Dermis blood vessel endothelial cell (primary cell): ENCODE measurements at regions not wholly inside any gene's neighbourhood (a gene's known extent, or its start where the extent isn't known, plus 50 kb on each side); places are given as distances from the start of the nearest gene placed in this dataset.
"Not testable (repeated sequence)": the region's sequence is repeated elsewhere in the genome, so short reads cannot be mapped to it uniquely, and the experiment has no call there.

Experiments
- DNase-seq: peaks from one replicate; pipeline ENCODE4 v3.0.0; 2010

- no peak for DNase-seq
Observed at GRCh38 chr19:20385061-20385460, 180.5 kb downstream of the ZNF737 start.

- no peak for DNase-seq
Observed at GRCh38 chr19:20371911-20372310, 193.7 kb downstream of the ZNF737 start.

GRCh38 chr19:20371304-20371703 lies 194.3 kb downstream of the ZNF737 start:
- DNase-seq: not testable (repeated sequence)

DNA sequence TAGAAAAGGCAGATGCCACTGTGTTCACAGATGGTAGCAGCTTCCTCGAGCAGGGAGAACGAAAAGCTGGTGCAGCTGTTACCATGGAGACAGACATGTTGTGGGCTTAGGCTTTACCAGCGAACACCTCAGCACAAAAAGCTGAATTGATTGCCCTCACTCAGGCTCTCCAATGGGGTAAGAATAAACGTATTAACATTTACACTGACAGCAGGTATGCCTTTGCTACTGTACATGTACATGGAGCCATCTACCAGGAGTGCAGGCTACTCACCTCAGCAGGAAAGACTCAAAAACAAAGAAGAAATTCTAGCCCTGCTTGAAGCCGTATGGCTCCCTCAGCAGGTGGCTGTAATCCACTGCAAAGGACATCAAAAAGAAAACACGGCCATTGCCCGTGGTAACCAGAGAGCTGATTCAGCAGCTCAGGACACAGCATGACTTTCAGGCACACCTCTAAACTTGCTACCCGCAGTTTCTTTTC lies 197.7 kb downstream of the ZNF737 start:
- DNase-seq: no peak

DNA sequence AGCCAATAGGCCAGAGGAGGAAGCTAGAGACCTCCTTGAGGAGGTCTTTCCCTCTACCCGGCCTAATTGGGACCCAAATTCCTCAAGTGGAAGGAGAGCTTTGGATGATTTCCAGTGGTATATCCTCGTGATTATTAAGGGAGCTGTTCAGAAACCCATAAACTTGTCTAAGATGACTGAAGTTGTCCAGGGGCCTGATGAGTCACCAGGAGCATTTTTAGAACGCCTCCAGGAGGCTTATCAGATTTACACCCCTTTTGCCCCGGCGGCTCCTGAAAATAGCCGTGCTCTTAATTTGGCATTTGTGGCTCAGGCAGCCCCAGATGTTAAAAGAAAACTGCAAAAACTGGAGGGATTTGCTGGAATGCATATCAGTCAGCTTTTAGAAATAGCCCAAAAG lies 198.1 kb downstream of the ZNF486 start:
- DNase-seq: no peak

- DNase-seq: no peak
Observed at GRCh38 chr19:20359933-20360720, 193.1 kb downstream of the ZNF486 start.

DNA sequence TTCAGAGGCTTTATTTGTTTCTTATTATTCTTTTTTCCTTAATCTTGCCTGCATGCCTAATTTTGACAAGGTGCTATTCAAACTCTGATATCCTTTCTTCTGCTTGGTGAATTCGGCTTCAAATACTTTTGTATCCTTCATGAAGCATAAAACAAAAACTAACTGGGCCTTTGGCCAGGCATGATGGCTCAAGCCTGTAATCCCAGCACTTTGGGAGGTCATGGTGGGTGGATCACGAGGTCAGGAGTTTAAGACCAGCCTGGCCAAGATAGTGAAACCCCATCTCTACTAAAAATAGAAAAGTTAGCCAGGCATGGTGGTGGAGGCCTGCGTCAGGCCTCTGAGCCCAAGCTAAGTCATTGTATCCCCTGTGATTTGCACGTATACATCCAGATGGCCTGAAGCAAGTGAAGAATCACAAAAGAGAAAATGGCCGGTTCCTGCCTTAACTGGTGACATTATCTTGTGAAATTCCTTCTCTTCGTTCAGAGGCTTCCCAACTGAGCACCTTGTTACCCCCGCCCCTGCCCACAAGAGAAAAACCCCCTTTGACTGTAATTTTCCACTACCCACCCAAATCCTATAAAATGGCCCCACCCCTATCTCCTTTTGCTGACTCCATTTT lies 191.9 kb downstream of the ZNF486 start:
- DNase-seq: not testable (repeated sequence)

- DNase-seq: no peak
Observed at GRCh38 chr19:20357921-20358320, 190.9 kb downstream of the ZNF486 start.

DNA sequence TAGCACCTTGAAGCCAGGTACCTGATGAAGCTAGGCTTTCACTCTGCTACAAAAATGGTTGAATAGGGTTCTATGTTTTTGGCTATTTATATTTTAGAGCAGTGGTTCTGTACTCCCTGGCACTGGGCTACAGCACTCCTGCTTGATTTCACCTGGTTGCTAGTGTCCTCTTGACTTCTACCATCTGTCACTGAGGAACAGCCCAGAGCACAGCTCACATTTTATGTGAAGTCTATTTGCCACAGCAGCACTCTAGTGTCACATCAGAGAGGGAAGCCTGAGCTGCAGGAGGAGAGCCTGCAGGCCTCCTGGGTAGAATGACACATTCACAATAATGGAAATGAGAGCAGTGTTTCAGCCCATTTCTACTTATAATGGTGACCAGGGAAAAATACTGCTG lies 184.2 kb downstream of the ZNF486 start:
- DNase-seq: no peak

DNA sequence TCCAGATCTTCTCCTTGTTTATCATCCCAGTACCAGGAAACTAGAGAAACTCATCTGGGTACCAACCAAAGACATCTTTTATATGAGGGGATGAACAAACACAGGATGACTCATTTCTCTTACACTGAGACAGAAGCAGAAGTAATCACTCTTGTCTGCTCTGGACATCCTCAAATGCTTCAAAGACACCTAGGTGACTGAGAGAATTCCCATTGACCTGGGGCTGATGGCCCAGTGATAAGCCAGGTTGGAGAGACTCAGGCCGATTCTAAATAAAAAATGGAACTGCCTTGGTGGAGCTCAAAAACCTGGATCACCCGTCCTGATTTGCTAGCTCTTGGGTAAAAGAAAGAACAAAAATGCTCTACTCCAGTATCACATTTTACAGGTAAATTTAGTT lies 182.2 kb downstream of the ZNF486 start:
- DNase-seq: no peak

DNA sequence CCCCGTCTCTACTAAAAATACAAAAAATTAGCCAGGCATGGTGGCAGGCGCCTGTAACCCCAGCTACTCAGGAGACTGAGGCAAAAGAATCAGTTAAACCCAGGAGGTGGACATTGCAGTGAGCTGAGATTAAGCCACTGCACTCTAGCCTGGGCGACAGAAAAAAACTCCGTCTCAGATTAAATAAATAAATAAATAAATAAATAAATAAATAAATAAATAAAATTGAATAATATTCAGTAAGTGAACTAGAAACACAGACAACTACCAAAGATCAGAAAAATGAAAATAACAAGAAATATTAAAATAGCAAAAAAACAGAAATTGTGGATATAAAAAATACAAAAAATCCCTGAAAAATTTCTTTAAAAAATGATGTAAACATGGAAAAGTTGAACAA lies 172.4 kb downstream of the ZNF486 start:
- no peak for DNase-seq

GRCh38 chr19:20334760-20335159 lies 167.7 kb downstream of the ZNF486 start:
- no peak for DNase-seq

DNA sequence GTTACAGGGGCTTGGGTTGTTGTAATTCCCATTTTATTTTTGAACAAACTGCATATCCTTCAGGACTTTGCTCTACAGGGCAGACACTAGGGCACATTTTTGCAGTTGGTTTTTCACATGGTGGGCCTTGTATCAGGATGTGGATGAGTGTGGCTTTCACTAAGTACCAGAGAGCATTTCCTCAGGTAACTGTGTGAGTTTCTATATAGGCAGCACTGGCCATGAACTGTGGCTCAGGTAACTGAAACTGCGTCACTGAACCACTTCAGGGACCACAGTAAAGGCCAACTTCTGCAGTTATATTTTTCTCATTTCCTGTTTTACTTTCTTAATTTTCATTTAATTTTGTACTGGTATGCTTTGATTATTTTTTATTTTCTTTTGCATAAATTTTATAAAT lies 166.5 kb downstream of the ZNF486 start:
- no peak for DNase-seq

DNA sequence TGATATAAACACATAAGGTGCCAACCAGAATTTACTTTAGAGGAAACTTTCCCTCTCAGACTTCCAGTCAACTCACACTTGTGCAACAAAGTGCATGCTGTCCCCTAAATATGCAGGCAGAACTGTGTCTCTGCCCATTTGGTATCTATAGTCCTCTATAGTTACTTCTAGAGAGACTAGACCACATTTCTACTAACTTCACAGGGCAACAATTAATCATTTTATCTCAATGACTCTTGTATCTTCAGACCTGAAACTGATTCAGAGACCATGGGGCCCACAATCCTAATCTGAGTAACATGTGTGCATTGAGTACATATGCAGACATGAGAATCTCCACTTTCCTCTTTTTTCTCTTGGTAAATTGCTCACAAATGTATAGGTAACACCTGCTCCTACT lies 158.1 kb downstream of the ZNF486 start:
- no peak for DNase-seq

DNA sequence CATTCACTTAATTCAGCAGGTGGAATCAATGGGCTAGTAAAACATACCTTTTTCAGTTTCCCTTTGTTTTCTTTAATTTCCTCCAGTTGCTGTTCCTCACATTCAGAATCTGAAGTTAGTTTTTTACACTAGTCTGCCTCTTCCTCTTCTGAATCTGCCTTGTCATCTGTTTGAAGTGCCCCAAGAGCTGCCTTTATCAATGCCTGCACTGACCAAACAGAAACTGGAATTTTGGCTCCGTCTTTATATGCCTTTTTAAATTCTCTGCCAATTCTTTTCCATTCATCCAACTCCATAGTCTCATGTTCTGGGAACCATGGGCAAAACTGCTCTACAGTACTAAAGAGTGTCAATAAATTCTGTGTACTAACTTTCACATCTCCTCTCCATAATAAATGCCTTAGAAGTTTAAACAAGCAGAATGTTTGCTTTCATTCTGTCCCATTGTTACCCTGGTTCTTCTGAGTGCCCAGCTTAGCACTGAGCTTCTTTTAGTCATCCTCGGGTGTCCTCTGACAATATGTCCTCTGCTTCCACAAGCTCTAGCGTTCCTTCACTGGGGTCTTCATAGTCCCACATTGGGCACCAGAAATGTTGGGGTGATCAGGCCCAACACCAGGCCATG lies 154.2 kb downstream of the ZNF486 start:
- no peak for DNase-seq

GRCh38 chr19:20320191-20320590 lies 153.2 kb downstream of the ZNF486 start:
- no peak for DNase-seq

DNA sequence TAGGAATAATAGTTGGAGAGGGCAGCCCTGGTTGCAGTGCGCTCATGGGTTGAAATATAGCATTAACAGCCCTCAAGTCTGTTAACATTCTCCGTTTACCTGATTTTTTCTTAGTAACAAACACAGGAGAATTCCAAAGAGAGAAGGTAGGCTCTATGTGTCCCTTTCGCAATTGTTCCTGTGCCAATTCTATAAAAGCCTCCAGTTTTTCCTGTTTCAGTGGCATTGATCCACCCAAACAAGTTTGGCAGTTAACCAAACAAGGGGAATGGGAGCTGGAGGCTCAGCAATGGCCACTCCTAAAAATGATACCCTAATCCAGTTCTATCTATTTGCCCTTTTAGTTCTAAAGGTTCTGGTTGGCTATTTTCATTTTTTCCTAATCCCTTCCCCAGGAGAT lies 151.6 kb downstream of the ZNF486 start:
- DNase-seq: no peak

GRCh38 chr19:20315543-20315942 lies 148.5 kb downstream of the ZNF486 start:
- DNase-seq: no peak

DNA sequence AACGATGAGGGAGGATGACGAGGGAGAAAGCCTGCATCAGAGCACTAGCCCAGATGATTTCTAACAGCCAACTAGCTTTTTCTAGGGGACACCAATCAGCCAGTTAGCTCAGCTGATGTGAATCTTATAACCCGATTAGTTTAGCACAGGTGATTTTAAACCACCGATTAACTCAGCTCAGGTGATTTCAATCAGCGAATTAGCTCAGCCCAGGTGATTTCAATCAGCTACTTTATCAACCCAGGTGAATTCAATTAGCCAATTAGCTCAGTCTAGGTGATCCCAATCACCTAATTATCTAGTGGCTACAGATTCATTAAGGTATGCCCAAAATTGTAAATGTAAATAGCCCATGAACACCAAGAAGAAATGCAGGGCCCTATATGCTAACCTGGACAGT lies 146.9 kb downstream of the ZNF486 start:
- DNase-seq: no peak

- no peak for DNase-seq
Observed at GRCh38 chr19:20307127-20307526, 140.1 kb downstream of the ZNF486 start.

DNA sequence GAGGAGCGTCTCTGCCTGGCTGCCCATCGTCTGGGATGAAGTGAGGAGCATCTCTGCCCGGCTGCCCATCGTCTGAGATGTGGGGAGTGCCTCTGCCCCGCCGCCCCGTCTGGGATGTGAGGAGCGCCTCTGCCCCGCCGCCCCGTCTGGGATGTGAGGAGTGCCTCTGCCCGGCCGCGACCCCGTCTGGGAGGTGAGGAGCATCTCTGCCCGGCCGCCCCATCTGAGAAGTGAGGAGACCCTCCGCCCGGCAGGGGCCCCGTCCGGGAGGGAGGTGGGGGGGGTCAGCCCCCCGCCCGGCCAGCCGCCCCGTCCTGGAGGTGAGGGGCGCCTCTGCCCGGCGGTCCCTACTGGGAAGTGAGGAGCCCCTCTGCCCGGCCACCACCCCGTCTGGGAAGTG lies 129.3 kb downstream of the ZNF486 start:
- DNase-seq: not testable (repeated sequence)

DNA sequence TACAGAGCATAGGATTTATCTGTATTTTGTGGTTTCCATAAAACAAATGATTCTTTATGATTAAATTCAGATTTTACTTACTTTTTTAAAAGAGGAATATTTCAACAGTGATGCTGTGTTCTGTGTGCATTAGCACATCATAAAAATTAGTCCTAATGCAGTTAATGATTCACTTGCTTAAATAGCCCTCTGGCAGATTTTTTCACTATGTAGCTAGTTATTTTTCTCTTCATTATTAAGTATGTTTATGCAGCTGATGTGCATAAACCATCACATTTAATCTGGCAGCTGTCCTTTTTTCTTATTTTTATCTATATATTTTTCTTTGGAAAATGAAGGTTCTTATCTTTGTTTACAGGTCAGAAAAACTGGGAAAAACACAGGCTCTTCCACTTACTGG lies 127.2 kb downstream of the ZNF486 start:
- no peak for DNase-seq

DNA sequence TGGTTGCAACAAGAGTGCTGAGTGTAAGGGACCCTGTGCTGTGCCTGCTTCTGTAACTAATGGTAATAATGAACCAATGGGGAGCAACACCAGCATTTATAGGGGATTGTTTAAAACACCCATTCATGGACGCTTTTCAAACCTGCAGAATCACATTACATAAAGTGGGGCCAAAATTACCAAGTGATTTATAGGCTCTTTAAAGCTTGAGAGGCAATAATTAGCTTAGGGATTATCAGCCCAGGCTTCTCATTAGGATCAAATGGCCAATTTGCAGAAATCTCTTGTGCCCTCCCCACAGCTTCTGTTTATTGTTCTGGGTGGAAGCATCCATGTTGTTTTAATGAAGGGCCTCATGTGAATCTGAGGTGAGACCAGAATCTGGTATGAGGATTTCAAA lies 125.5 kb downstream of the ZNF486 start:
- not testable (repeated sequence) for DNase-seq

DNA sequence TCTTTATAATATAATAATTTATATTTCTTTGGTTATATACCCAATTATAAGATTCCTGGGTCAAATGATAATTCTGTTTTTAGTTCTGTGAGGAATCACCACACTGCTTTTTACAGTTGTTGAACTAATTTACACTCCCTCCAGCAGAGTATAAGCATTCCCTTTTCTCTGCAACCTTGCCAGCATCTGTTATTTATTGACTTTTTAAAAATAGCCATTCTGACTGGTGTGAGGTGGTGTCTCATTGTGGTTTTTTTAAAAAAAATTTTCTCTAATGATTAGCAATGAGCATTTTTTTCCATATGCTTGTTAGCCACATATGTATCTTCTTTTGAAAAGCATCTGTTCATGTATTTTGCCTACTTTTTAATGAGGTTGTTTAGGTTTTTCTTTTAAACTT lies 122.2 kb downstream of the ZNF486 start:
- no peak for DNase-seq
